DND-41 (cell line): ENCODE measurements at regions not wholly inside any gene's neighbourhood (a gene's known extent, or its start where the extent isn't known, plus 50 kb on each side); places are given as distances from the start of the nearest gene placed in this dataset.

Experiments
- ATAC-seq: fragments of 200-7000 bp; cut with Tn5 transposase; 3 replicates; pipeline ENCODE4 v1.9.1; 2021; ENCODE audit warnings: low read depth; ENCODE audit not compliant: insufficient read depth
- DNase-seq: peaks from one replicate; pipeline ENCODE4 v3.0.0-alpha.2; 2020
- H2AFZ ChIP-seq: 2 replicates; pipeline ENCODE4 v1.6.0; 2012; ENCODE audit warnings: low read depth, low read length
- H3K27ac ChIP-seq: 2 replicates; pipeline ENCODE4 v1.5.1; 2012; ENCODE audit warnings: low read length, inconsistent platforms
- H3K27me3 ChIP-seq: fragments of 200-600 bp; sonication (generic); 2 replicates; pipeline ENCODE4 v1.6.0; 2012; ENCODE audit warnings: low read length, mild to moderate bottlenecking, inconsistent platforms; ENCODE audit not compliant: insufficient read depth, poor library complexity
- H3K36me3 ChIP-seq: 2 replicates; pipeline ENCODE4 v1.5.1; 2012; ENCODE audit warnings: low read length, inconsistent platforms; ENCODE audit not compliant: insufficient read depth
- H3K4me1 ChIP-seq: 2 replicates; pipeline ENCODE4 v1.5.1; 2012; ENCODE audit warnings: mild to moderate bottlenecking, low read length; ENCODE audit not compliant: insufficient read depth
- H3K4me2 ChIP-seq: 2 replicates; pipeline ENCODE4 v1.6.0; 2012; ENCODE audit warnings: mild to moderate bottlenecking, moderate library complexity, low read length, inconsistent platforms; ENCODE audit not compliant: insufficient read depth
- H3K4me3 ChIP-seq, 2 experiments: fragments of 200-600 bp in 1 of 2; shearing (Covaris generic) in 1 of 2; 2 replicates each; pipeline ENCODE4 v1.5.1; 2012 to 2016; ENCODE audit warnings: inconsistent platforms in 2 of 2, low read length in 2 of 2, mild to moderate bottlenecking in 2 of 2, low read depth in 1 of 2, moderate library complexity in 1 of 2
- H3K79me2 ChIP-seq: 2 replicates; pipeline ENCODE4 v1.6.0; 2012; ENCODE audit warnings: low read length, inconsistent platforms; ENCODE audit not compliant: insufficient read depth
- H3K9ac ChIP-seq: 2 replicates; pipeline ENCODE4 v1.6.0; 2012; ENCODE audit warnings: low read depth, mild to moderate bottlenecking, inconsistent platforms, low read length, moderate library complexity
- H3K9me3 ChIP-seq: 2 replicates; pipeline ENCODE4 v1.5.1; 2012; ENCODE audit warnings: low read length, moderate library complexity, mild to moderate bottlenecking, inconsistent platforms; ENCODE audit not compliant: insufficient read depth, severe bottlenecking
- H4K20me1 ChIP-seq: 2 replicates; pipeline ENCODE4 v1.6.0; 2012; ENCODE audit warnings: low read length; ENCODE audit not compliant: insufficient read depth
- CTCF ChIP-seq: IDR thresholded peaks from 2 replicates; pipeline ENCODE4 v1.5.1; 2012; ENCODE audit warnings: borderline replicate concordance, low read length, moderate library complexity, mild to moderate bottlenecking; ENCODE audit not compliant: poor library complexity, severe bottlenecking; ENCODE audit errors: extremely low read depth
- EZH2 ChIP-seq: IDR thresholded peaks from 3 replicates; pipeline ENCODE4 v1.6.1; 2012; ENCODE audit warnings: borderline replicate concordance, low read depth, mild to moderate bottlenecking, moderate library complexity, low read length, inconsistent platforms; ENCODE audit not compliant: severe bottlenecking

GRCh38 chr20:57819691-57820380 lies 110.0 kb upstream of the PMEPA1 start:
- Histone ChIP-seq H4K20me1 (no peaks in the 10 kb centered on the region; the same call in none of the 2 replicates), H3K9me3 (no peaks in the 10 kb centered on the region), H3K27ac (no peak overlapping the region), H3K4me2 (no peak overlapping the region), H3K4me3 (no peak overlapping the region), H3K9ac (no peak overlapping the region), H3K36me3 (no peaks in the 10 kb centered on the region), H3K79me2 (no peaks in the 10 kb centered on the region), H2AFZ (no peak overlapping the region), H3K27me3 (peaks cover 25% of the 10 kb centered on the region), H3K4me1 (no peaks in the 10 kb centered on the region)
- no peak for TF ChIP-seq CTCF
- TF ChIP-seq EZH2, result no peak
- ATAC-seq (no peak), DNase-seq (no peak)

GRCh38 chr20:57819291-57819690 lies 109.5 kb upstream of the PMEPA1 start:
- no peak overlapping the region for H2AFZ ChIP-seq
- TF ChIP-seq CTCF, result no peak
- no peak for TF ChIP-seq EZH2
- no peaks in the 10 kb centered on the region for H3K9me3 ChIP-seq

GRCh38 chr20:57818418-57819181 lies 108.8 kb upstream of the PMEPA1 start:
- Histone ChIP-seq H3K9ac (no peak overlapping the region), H3K27ac (no peak overlapping the region), H2AFZ (no peak overlapping the region), H3K36me3 (no peaks in the 10 kb centered on the region), H4K20me1 (no peaks in the 10 kb centered on the region; the same call in none of the 2 replicates), H3K4me3 (no peak overlapping the region), H3K9me3 (no peaks in the 10 kb centered on the region), H3K4me2 (no peak overlapping the region), H3K79me2 (no peaks in the 10 kb centered on the region), H3K4me1 (no peaks in the 10 kb centered on the region), H3K27me3 (peaks cover 30% of the 10 kb centered on the region)
- DNase-seq (no peak), ATAC-seq (no peak)
- TF ChIP-seq EZH2 (no peak), CTCF (no peak)

More at GRCh38 chr20:57819291-57819690, 109.5 kb upstream of the PMEPA1 start:
- Histone ChIP-seq H3K79me2 (no peaks in the 10 kb centered on the region), H3K36me3 (no peaks in the 10 kb centered on the region), H3K27me3 (peaks cover 30% of the 10 kb centered on the region), H3K27ac (no peak overlapping the region), H3K4me1 (no peaks in the 10 kb centered on the region), H3K4me3 (no peak overlapping the region), H4K20me1 (no peaks in the 10 kb centered on the region; the same call in none of the 2 replicates), H3K4me2 (no peak overlapping the region), H3K9ac (no peak overlapping the region)
- no peak for ATAC-seq
- no peak for DNase-seq
